ENCODE measurements at regions not wholly inside any gene's neighbourhood (a gene's known extent, or its start where the extent isn't known, plus 50 kb on each side); places are given as distances from the start of the nearest gene placed in this dataset.

GRCh38 chr7:96503597-96503996 lies 181.7 kb upstream of the SLC25A13 start:
- 33% methylated on average over 1 of the region's 1 CpG for WGBS
- TF ChIP-seq EP300 (IDR thresholded peaks at IDR 0.05) = no peak
- TF ChIP-seq POLR2A (IDR thresholded peaks at IDR 0.05; ENCODE audit: low read depth) = no peak
- TF ChIP-seq POLR2AphosphoS5 (IDR thresholded peaks at IDR 0.05) = no peak
- Histone ChIP-seq H3K4me1 (no peaks in the 10 kb centered on the region), H3K27ac (replicated peaks in 1 of 4) (no peak overlapping the region), H3K36me3 (no peaks in the 10 kb centered on the region), H3K4me3 (no peak overlapping the region), H3K27me3 (no peaks in the 10 kb centered on the region), H3K9me3 (no peaks in the 10 kb centered on the region)
- DNase-seq (ENCODE audit: extremely low spot score) = no peak
- intact Hi-C loops (cut with DNase I) = no loop called here

- H3K27ac ChIP-seq (replicated peaks in 1 of 4) = no peak overlapping the region
- TF ChIP-seq EP300 (IDR thresholded peaks at IDR 0.05) (no peak), POLR2A (IDR thresholded peaks at IDR 0.05; ENCODE audit: low read depth) (no peak), POLR2AphosphoS5 (IDR thresholded peaks at IDR 0.05) (no peak)
- TF ChIP-seq, protein P1, sequence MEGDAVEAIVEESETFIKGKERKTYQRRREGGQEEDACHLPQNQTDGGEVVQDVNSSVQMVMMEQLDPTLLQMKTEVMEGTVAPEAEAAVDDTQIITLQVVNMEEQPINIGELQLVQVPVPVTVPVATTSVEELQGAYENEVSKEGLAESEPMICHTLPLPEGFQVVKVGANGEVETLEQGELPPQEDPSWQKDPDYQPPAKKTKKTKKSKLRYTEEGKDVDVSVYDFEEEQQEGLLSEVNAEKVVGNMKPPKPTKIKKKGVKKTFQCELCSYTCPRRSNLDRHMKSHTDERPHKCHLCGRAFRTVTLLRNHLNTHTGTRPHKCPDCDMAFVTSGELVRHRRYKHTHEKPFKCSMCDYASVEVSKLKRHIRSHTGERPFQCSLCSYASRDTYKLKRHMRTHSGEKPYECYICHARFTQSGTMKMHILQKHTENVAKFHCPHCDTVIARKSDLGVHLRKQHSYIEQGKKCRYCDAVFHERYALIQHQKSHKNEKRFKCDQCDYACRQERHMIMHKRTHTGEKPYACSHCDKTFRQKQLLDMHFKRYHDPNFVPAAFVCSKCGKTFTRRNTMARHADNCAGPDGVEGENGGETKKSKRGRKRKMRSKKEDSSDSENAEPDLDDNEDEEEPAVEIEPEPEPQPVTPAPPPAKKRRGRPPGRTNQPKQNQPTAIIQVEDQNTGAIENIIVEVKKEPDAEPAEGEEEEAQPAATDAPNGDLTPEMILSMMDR (IDR thresholded peaks at IDR 0.05) = no peak
- no peaks in the 10 kb centered on the region for H3K9me3 ChIP-seq
- no peak for DNase-seq (ENCODE audit: extremely low spot score)
- no peaks in the 10 kb centered on the region for H3K36me3 ChIP-seq
- no peaks in the 10 kb centered on the region for H3K4me1 ChIP-seq
- no peak overlapping the region for H3K4me3 ChIP-seq
- no peaks in the 10 kb centered on the region for H3K27me3 ChIP-seq
- intact Hi-C loops (cut with DNase I) = no loop called here
Measured at GRCh38 chr7:96501318-96501717, 179.4 kb upstream of the SLC25A13 start.

DNA sequence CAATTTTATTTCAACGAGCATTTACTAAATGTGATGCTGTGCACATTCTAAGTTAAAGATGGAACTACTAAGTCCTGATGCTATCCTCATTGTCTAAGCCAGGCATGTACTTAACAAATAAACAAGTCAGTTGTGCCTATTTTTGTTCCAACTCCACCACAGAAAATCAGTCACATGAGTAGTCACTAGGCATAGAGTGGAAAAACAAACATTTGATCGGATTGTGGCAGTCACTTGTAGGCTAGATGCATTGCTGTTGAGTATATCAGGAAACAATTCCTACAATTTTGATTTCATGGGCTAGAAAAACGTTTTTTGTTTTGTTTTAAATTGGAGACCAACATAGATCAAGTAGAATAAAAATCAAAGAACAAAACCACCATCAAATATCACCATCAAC lies 177.6 kb upstream of the SLC25A13 start:
- H3K27me3 ChIP-seq = no peaks in the 10 kb centered on the region
- no peaks in the 10 kb centered on the region for H3K4me1 ChIP-seq
- no peak overlapping the region for H3K27ac ChIP-seq (replicated peaks in 1 of 4)
- 47% methylated on average over 3 of the region's 3 CpGs for WGBS
- intact Hi-C loops (cut with DNase I) = no loop called here
- no peak for DNase-seq (ENCODE audit: extremely low spot score)
- TF ChIP-seq POLR2A (IDR thresholded peaks at IDR 0.05; ENCODE audit: low read depth) (no peak), EP300 (IDR thresholded peaks at IDR 0.05) (no peak), POLR2AphosphoS5 (IDR thresholded peaks at IDR 0.05) (no peak)
- TF ChIP-seq, protein P1 (IDR thresholded peaks at IDR 0.05) = no peak
- no peaks in the 10 kb centered on the region for H3K9me3 ChIP-seq
- H3K36me3 ChIP-seq = no peaks in the 10 kb centered on the region
- H3K4me3 ChIP-seq = no peak overlapping the region

DNA sequence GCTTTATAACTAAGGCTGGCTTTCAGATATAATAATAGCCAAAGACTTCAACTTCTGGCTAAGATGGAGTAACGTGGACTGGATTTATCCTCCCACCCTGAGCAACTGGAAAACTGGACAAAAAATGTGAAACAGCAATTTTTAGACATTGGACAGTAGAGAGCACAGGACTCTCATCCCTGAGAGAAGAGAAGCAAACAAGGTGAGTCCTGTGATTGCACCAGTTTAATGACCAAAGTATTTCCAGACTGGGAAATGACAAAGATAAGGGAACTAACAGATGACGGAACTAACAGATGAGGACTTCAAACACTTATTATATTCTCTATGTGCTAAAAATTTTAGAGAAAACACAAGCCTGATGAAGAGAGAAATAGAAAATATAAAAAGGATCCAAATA lies 175.7 kb upstream of the SLC25A13 start:
- Histone ChIP-seq H3K4me3 (no peak overlapping the region), H3K27ac (replicated peaks in 1 of 4) (no peak overlapping the region), H3K4me1 (no peaks in the 10 kb centered on the region), H3K27me3 (no peaks in the 10 kb centered on the region), H3K36me3 (no peaks in the 10 kb centered on the region), H3K9me3 (no peaks in the 10 kb centered on the region)
- DNase-seq (ENCODE audit: extremely low spot score) = no peak
- intact Hi-C loops (cut with DNase I) = no loop called here
- WGBS = 85% methylated on average over 2 of the region's 2 CpGs
- no peak for TF ChIP-seq POLR2AphosphoS5 (IDR thresholded peaks at IDR 0.05)
- TF ChIP-seq, protein P1 (IDR thresholded peaks at IDR 0.05) = no peak
- no peak for TF ChIP-seq POLR2A (IDR thresholded peaks at IDR 0.05; ENCODE audit: low read depth)
- no peak for TF ChIP-seq EP300 (IDR thresholded peaks at IDR 0.05)

GRCh38 chr7:96495751-96496216 lies 173.9 kb upstream of the SLC25A13 start:
- no peak for TF ChIP-seq POLR2A (IDR thresholded peaks at IDR 0.05; ENCODE audit: low read depth)
- TF ChIP-seq, protein P1 (IDR thresholded peaks at IDR 0.05) = no peak
- DNase-seq (ENCODE audit: extremely low spot score) = no peak

More at GRCh38 chr7:96495751-96496216, 173.9 kb upstream of the SLC25A13 start:
- H3K36me3 ChIP-seq = no peaks in the 10 kb centered on the region
- no peaks in the 10 kb centered on the region for H3K9me3 ChIP-seq
- 52% methylated on average over 6 of the region's 6 CpGs for WGBS
- H3K27me3 ChIP-seq = no peaks in the 10 kb centered on the region
- intact Hi-C loops (cut with DNase I) = no loop called here
- no peak overlapping the region for H3K4me3 ChIP-seq
- no peaks in the 10 kb centered on the region for H3K4me1 ChIP-seq
- H3K27ac ChIP-seq (replicated peaks in 1 of 4) = no peak overlapping the region
